Pancreas (tissue), 10 donors: ENCODE measurements at regions not wholly inside any gene's neighbourhood (a gene's known extent, or its start where the extent isn't known, plus 50 kb on each side); places are given as distances from the start of the nearest gene placed in this dataset.

ENCODE experiments used
- ATAC-seq, 4 donors: fragments of 200-7000 bp; cut with Tn5 transposase; one replicate each; pipeline versions ENCODE4 v1.8.0 to v1.9.1; 2020; ENCODE audit warnings: mild to moderate bottlenecking in 4 of 4, moderate library complexity in 4 of 4
- DNase-seq, 6 donors: peaks; one replicate each; pipeline ENCODE4 v3.0.0-alpha.2; 2020
- FAIRE-seq: peaks from 2 replicates; lab custom pipeline; 2012; peaks lifted over from hg19 to GRCh38; lab: Jason Lieb, UNC
- H3K27ac ChIP-seq, 4 donors: fragments of 200-600 bp; sonication (generic); 1 replicate in 3 of 4; 2 replicates in 1 of 4; pipeline versions ENCODE4 v1.5.0 to v1.8.0; 2020
- H3K27me3 ChIP-seq, 4 donors: fragments of 200-600 bp; one replicate each; pipeline ENCODE4 v1.8.0; 2021
- H3K36me3 ChIP-seq, 3 donors: fragments of 200-600 bp; sonication (generic) in 1 of 3; one replicate each; pipeline versions ENCODE4 v1.5.0 to v1.8.0; 2020 to 2021
- H3K4me1 ChIP-seq, 3 donors: fragments of 200-600 bp; one replicate each; pipeline ENCODE4 v1.8.0; 2021
- H3K4me3 ChIP-seq, 4 donors: fragments of 200-600 bp; sonication (generic) in 2 of 4; one replicate each; pipeline versions ENCODE4 v1.5.0 to v1.8.0; 2020 to 2021
- H3K9me3 ChIP-seq, 4 donors: fragments of 200-600 bp; one replicate each; pipeline ENCODE4 v1.8.0; 2021
- WGBS, 2 donors: extraction: QIAGEN DNeasy Blood & Tissue Kit; methylation state at CpG; one replicate each; pipeline ENCODE4 v1.1.7; 2013; 5-methylcytosine and 5-hydroxymethylcytosine counted together
- intact Hi-C, 3 donors: fragments of 100-400 bp; cut with DNase I; formaldehyde crosslinking; loops; one replicate each; pipeline versions ENCODE4 v1.11.1 to v1.14.2; 2022
- TF ChIP-seq, protein P1 (sequence below), 4 donors: fragments of 200-600 bp; sonication (generic) in 3 of 4; IDR thresholded peaks; one replicate each; pipeline versions ENCODE4 v1.5.0 to v1.8.0; 2021; ENCODE audit warnings: antibody characterized with exemption in 4 of 4
- donor health status: healthy with polysubstance abuse.
- donor health status: DM: no; HTN: no; CAD: no; lungs with moderate emphysema.
- donor health status: DM: no; HTN: no; CAD: no.
- donor health status: control.
- donor health status: control.
- donor health status: Bipolar disorder and iron deficiency.
- donor health status: DM: yes; HTN: yes; CAD: no.
- donor health status: DM: no; HTN: no; CAD: no.
- donor health status: DM: no; HTN: no; CAD: no.
- donor health status: DM: yes; HTN: yes; CAD: no.

DNA sequence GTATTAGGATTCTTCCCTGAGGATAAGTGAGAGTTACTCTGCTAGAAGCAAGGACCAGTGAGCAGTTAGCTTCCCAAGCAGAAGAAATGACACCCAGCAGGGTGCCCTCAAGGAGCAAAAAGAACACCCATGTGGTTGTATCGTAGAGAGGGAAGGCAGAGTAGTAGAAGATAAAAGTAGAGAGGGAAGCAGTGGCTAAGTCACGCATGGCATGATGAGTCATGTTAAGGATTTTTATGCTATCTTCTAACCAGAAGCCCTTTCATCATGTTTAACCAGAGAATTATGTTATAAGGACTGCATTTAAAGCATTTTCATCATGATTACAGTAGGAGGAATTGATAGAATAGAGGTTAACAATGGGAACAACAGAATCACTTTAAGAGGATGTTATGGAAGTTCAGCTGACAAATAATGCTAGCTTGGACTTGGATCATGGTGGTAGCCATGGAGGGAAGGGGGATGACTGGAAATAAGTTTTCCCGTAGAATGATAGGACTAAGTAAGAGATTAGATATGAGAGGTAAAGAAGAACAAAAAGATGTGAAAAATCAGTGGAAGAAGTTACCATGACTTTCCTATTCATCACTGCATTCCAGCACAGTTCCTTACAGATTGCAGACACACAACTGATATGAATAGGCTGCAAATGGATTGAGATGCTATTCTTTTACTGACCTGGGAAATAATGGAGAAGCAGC is 383.5 kb upstream of the INTU start:
- no peak for DNase-seq
- FAIRE-seq, result no peak
- Histone ChIP-seq H3K4me1 (no peaks in the 10 kb centered on the region), H3K27ac (no peak overlapping the region), H3K9me3 (no peaks in the 10 kb centered on the region), H3K36me3 (no peaks in the 10 kb centered on the region), H3K4me3 (no peak overlapping the region), H3K27me3 (no peaks in the 10 kb centered on the region)
- no peak for ATAC-seq
- TF ChIP-seq, protein P1, sequence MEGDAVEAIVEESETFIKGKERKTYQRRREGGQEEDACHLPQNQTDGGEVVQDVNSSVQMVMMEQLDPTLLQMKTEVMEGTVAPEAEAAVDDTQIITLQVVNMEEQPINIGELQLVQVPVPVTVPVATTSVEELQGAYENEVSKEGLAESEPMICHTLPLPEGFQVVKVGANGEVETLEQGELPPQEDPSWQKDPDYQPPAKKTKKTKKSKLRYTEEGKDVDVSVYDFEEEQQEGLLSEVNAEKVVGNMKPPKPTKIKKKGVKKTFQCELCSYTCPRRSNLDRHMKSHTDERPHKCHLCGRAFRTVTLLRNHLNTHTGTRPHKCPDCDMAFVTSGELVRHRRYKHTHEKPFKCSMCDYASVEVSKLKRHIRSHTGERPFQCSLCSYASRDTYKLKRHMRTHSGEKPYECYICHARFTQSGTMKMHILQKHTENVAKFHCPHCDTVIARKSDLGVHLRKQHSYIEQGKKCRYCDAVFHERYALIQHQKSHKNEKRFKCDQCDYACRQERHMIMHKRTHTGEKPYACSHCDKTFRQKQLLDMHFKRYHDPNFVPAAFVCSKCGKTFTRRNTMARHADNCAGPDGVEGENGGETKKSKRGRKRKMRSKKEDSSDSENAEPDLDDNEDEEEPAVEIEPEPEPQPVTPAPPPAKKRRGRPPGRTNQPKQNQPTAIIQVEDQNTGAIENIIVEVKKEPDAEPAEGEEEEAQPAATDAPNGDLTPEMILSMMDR (IDR thresholded peaks at IDR 0.05), result no peak
- intact Hi-C loops, result no loop called here
- WGBS, 2 donors, result 48 to 66% methylated on average over 3 of the region's 3 CpGs

DNA sequence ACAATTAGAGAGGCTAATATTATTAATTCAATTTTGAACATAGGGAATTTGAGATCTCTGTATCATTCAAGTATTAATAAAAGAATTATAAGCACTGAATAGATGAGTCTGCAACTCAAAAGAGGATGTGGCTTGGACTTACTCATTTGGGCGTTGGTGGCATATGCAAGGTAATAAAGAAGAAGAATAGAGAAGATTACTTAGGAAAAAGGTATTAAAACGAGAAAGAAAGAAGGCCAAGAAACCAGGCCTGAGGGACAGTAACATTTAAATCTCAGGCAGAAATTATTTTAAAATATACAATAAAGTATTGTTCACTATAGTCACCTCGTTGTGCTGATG is 383.0 kb upstream of the INTU start:
- no peak for FAIRE-seq
- WGBS, 2 donors, result 31 to 41% methylated on average over 3 of the region's 3 CpGs
- no peaks in the 10 kb centered on the region for H3K9me3 ChIP-seq
- intact Hi-C loops, result no loop called here
- no peaks in the 10 kb centered on the region for H3K36me3 ChIP-seq
- no peaks in the 10 kb centered on the region for H3K27me3 ChIP-seq
- TF ChIP-seq, protein P1 (IDR thresholded peaks at IDR 0.05), result no peak
- no peak for ATAC-seq
- H3K27ac ChIP-seq, result no peak overlapping the region
- no peak for DNase-seq
- no peaks in the 10 kb centered on the region for H3K4me1 ChIP-seq
- no peak overlapping the region for H3K4me3 ChIP-seq

DNA sequence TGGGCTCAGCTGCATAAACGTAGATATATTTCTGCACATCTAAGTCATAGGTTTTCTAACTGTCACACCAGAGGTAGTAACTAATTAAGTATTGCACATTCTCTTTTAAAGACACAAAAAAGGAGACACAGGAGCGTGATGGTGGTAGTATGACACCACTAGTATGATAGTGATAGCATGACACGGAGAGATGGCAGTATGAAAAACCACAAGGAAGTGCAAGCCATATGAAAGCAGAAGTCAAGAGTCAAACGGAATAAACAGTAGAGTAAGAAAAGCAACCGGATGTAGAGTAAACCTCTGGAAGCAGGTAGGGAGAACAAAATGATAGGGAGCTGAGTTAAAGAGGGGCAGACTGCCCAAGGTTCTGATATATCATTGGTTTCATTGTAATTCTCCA is 382.2 kb upstream of the INTU start:
- WGBS, 2 donors, result 42 to 43% methylated on average over 5 of the region's 5 CpGs
- TF ChIP-seq, protein P1 (IDR thresholded peaks at IDR 0.05), result no peak
- DNase-seq (no peak), FAIRE-seq (no peak), ATAC-seq (no peak)
- Histone ChIP-seq H3K27ac (no peak overlapping the region), H3K4me3 (no peak overlapping the region), H3K27me3 (no peaks in the 10 kb centered on the region), H3K9me3 (no peaks in the 10 kb centered on the region), H3K4me1 (no peaks in the 10 kb centered on the region), H3K36me3 (no peaks in the 10 kb centered on the region)
- intact Hi-C loops, result no loop called here

DNA sequence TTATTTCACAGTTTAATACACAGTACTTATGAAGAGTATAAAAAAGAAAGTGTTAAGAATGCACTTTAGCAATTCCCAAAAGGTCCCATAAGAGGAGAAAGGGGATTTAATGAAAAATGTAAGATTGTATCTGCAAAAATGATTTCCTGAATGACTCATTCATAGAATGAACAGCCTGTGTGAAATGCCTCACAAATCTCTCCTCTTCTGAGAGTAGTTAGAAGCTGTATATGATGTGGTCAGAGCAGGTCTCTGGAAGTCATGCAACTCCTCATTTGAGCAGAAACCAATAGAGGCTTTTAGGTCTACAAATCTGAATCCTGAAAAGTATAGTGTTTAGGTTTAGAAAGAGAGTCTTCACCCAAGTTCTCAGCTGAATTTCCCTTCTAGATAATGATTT is 381.3 kb upstream of the INTU start:
- intact Hi-C loops, result no loop called here
- ATAC-seq, result no peak
- no peak for DNase-seq
- FAIRE-seq, result no peak
- H3K27ac ChIP-seq, result no peak overlapping the region
- H3K9me3 ChIP-seq, result no peaks in the 10 kb centered on the region
- no peaks in the 10 kb centered on the region for H3K27me3 ChIP-seq
- no peak overlapping the region for H3K4me3 ChIP-seq
- no peaks in the 10 kb centered on the region for H3K4me1 ChIP-seq
- TF ChIP-seq, protein P1 (IDR thresholded peaks at IDR 0.05), result no peak
- no peaks in the 10 kb centered on the region for H3K36me3 ChIP-seq

DNA sequence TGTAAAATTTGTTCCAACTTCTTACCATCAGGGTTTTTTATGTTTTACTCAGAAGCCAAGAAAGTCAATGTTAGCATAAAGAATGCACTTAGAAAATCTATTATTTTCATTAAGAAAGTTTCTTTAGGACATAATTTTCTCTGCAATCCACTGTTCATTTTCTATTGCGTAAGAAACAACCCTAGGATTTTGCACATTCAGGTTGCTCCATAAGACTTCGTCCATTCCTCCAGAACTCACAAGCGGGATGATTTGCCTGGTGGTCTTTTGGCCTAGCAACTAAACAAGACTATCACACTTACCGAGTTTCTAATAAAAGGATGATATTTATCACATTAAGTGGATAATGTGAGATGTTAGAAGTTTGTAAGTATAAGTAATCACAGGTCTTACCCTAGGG is 376.3 kb upstream of the INTU start:
- DNase-seq, result no peak
- no peak for FAIRE-seq
- ATAC-seq, result no peak
- WGBS, 2 donors, result 59 to 75% methylated on average over 4 of the region's 4 CpGs
- H3K9me3 ChIP-seq, result no peaks in the 10 kb centered on the region
- no peaks in the 10 kb centered on the region for H3K27me3 ChIP-seq
- TF ChIP-seq, protein P1 (IDR thresholded peaks at IDR 0.05), result no peak
- intact Hi-C loops, result no loop called here
- no peak overlapping the region for H3K27ac ChIP-seq
- H3K36me3 ChIP-seq, result no peaks in the 10 kb centered on the region
- H3K4me1 ChIP-seq, result no peaks in the 10 kb centered on the region
- no peak overlapping the region for H3K4me3 ChIP-seq
